ENCODE measurements at regions not wholly inside any gene's neighbourhood (a gene's known extent, or its start where the extent isn't known, plus 50 kb on each side); places are given as distances from the start of the nearest gene placed in this dataset.
"Not testable (repeated sequence)": the region's sequence is repeated elsewhere in the genome, so short reads cannot be mapped to it uniquely, and the experiment has no call there.

GRCh38 chr10:56298941-56299340, 62.1 kb downstream of the ZWINT start:
- no peak for DNase-seq

GRCh38 chr10:56296618-56297017, 64.4 kb downstream of the ZWINT start:
- no peak for DNase-seq

- no peak for DNase-seq
Observed at GRCh38 chr10:56288403-56288802, 72.7 kb downstream of the ZWINT start.

- no peak for DNase-seq
Observed at GRCh38 chr10:56286096-56286495, 75.0 kb downstream of the ZWINT start.

- no peak for DNase-seq
Observed at GRCh38 chr10:56279270-56279669, 81.8 kb downstream of the ZWINT start.

- no peak for DNase-seq
Observed at GRCh38 chr10:56269181-56269580, 91.9 kb downstream of the ZWINT start.

- no peak for DNase-seq
Observed at GRCh38 chr10:56266120-56266519, 94.9 kb downstream of the ZWINT start.

- no peak for DNase-seq
Observed at GRCh38 chr10:56258991-56259390, 102.1 kb downstream of the ZWINT start.

GRCh38 chr10:56258378-56258777, 102.7 kb downstream of the ZWINT start:
- DNase-seq, result no peak

GRCh38 chr10:56255298-56255697, 105.8 kb downstream of the ZWINT start:
- DNase-seq, result no peak

- DNase-seq, result no peak
Observed at GRCh38 chr10:56240471-56240870, 120.6 kb downstream of the ZWINT start.

GRCh38 chr10:56231436-56231835, 129.6 kb downstream of the ZWINT start:
- no peak for DNase-seq

- DNase-seq, result no peak
Observed at GRCh38 chr10:56222237-56222636, 138.8 kb downstream of the ZWINT start.

- no peak for DNase-seq
Observed at GRCh38 chr10:56212951-56213350, 148.1 kb downstream of the ZWINT start.

- no peak for DNase-seq
Observed at GRCh38 chr10:56181607-56182006, 179.5 kb downstream of the ZWINT start.

GRCh38 chr10:56178210-56178609, 182.8 kb downstream of the ZWINT start:
- DNase-seq, result no peak

GRCh38 chr10:56155091-56155513, 206.0 kb downstream of the ZWINT start:
- DNase-seq, result not testable (repeated sequence)

GRCh38 chr10:56146806-56147205, 214.3 kb downstream of the ZWINT start:
- DNase-seq, result no peak

GRCh38 chr10:56142092-56142728, 218.8 kb downstream of the ZWINT start:
- no peak for DNase-seq

GRCh38 chr10:56139405-56139804, 221.7 kb downstream of the ZWINT start:
- DNase-seq, result no peak

- no peak for DNase-seq
Observed at GRCh38 chr10:56135828-56136227, 225.2 kb downstream of the ZWINT start.

GRCh38 chr10:56123247-56123646, 237.8 kb downstream of the ZWINT start:
- no peak for DNase-seq

- no peak for DNase-seq
Observed at GRCh38 chr10:56116684-56117083, 244.4 kb downstream of the ZWINT start.

GRCh38 chr10:56109454-56109853, 251.6 kb downstream of the ZWINT start:
- no peak for DNase-seq

- DNase-seq, result no peak
Observed at GRCh38 chr10:56104923-56105322, 256.1 kb downstream of the ZWINT start.

Data from midbrain (tissue), 1 donor.